Adrenal gland (tissue), 5 donors: ENCODE measurements at regions not wholly inside any gene's neighbourhood (a gene's known extent, or its start where the extent isn't known, plus 50 kb on each side); places are given as distances from the start of the nearest gene placed in this dataset.

Experiments
- POLR2A ChIP-seq, 2 donors: fragments of 450-650 bp; IDR thresholded peaks; one replicate each; pipeline ENCODE4 v1.6.1; 2017; ENCODE audit warnings: antibody characterized with exemption in 2 of 2, mild to moderate bottlenecking in 2 of 2, moderate library complexity in 1 of 2
- TF ChIP-seq, protein P1 (sequence below), 6 experiments: fragments of 450-650 bp in 4 of 6; fragments of 200-600 bp in 2 of 6; sonication (generic) in 1 of 6; IDR thresholded peaks; 1 replicate in 5 of 6; 2 replicates in 1 of 6; pipeline versions ENCODE4 v1.5.1 to v1.8.0; 2016 to 2021; ENCODE audit warnings: antibody characterized with exemption in 6 of 6, mild to moderate bottlenecking in 2 of 6, moderate library complexity in 1 of 6
- donor health status: DM: no; HTN: no; CAD: no.

DNA sequence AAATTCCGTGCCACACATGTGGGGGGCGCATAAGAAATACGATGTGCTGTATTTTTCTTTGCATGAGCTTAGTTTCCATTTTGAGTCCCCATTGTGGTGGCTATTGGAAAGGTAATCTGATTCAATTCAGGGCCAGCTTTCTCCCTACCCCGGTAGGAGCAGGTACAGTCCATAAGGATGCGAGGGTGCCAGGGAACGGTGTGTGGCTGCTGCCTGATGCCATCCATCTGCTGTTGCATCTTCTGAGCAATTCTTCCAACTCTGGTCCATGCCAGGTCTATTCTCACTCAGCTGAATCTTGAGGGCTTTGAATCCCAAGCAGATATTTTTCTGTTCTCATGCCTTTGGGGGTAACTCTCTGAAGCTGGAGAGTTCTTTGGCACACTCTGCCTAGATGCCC is 392.7 kb downstream of the AGTPBP1 start:
- TF ChIP-seq POLR2A (IDR thresholded peaks at IDR 0.05), result no peak
- TF ChIP-seq, protein P1, sequence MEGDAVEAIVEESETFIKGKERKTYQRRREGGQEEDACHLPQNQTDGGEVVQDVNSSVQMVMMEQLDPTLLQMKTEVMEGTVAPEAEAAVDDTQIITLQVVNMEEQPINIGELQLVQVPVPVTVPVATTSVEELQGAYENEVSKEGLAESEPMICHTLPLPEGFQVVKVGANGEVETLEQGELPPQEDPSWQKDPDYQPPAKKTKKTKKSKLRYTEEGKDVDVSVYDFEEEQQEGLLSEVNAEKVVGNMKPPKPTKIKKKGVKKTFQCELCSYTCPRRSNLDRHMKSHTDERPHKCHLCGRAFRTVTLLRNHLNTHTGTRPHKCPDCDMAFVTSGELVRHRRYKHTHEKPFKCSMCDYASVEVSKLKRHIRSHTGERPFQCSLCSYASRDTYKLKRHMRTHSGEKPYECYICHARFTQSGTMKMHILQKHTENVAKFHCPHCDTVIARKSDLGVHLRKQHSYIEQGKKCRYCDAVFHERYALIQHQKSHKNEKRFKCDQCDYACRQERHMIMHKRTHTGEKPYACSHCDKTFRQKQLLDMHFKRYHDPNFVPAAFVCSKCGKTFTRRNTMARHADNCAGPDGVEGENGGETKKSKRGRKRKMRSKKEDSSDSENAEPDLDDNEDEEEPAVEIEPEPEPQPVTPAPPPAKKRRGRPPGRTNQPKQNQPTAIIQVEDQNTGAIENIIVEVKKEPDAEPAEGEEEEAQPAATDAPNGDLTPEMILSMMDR (IDR thresholded peaks at IDR 0.05), result no peak
